SJSA1 (cell line): ENCODE measurements at regions not wholly inside any gene's neighbourhood (a gene's known extent, or its start where the extent isn't known, plus 50 kb on each side); places are given as distances from the start of the nearest gene placed in this dataset.
A peak's percentile ranks its signal among the peaks of the same experiment; 100 is the strongest.

Source experiments
- DNase-seq, 2 experiments: peaks; one replicate each; pipeline ENCODE4 v3.0.0-alpha.2; 2015 to 2020; ENCODE audit warnings: low spot score in 2 of 2, low read depth in 1 of 2
- H3K27ac ChIP-seq: fragments of 250-450 bp; sonication (Bioruptor Pico); 2 replicates; pipeline ENCODE4 v1.5.1; 2020; ENCODE audit warnings: mild to moderate bottlenecking, moderate library complexity
- H3K27me3 ChIP-seq: fragments of 250-450 bp; sonication (Bioruptor Pico); replicated peaks from 2 replicates; pipeline ENCODE4 v1.5.1; 2020; ENCODE audit warnings: mild to moderate bottlenecking, moderate library complexity
- H3K36me3 ChIP-seq: fragments of 250-450 bp; sonication (Bioruptor Pico); 2 replicates; pipeline ENCODE4 v1.5.1; 2020; ENCODE audit warnings: mild to moderate bottlenecking
- H3K4me1 ChIP-seq: fragments of 250-450 bp; sonication (Bioruptor Pico); replicated peaks from 2 replicates; pipeline ENCODE4 v1.6.1; 2021; ENCODE audit warnings: mild to moderate bottlenecking
- H3K4me3 ChIP-seq: fragments of 250-450 bp; sonication (Bioruptor Pico); 2 replicates; pipeline ENCODE4 v1.5.1; 2020; ENCODE audit warnings: mild to moderate bottlenecking
- H3K9me3 ChIP-seq: fragments of 250-450 bp; sonication (Bioruptor Pico); replicated peaks from 2 replicates; pipeline ENCODE4 v1.5.1; 2020; ENCODE audit warnings: mild to moderate bottlenecking

DNA sequence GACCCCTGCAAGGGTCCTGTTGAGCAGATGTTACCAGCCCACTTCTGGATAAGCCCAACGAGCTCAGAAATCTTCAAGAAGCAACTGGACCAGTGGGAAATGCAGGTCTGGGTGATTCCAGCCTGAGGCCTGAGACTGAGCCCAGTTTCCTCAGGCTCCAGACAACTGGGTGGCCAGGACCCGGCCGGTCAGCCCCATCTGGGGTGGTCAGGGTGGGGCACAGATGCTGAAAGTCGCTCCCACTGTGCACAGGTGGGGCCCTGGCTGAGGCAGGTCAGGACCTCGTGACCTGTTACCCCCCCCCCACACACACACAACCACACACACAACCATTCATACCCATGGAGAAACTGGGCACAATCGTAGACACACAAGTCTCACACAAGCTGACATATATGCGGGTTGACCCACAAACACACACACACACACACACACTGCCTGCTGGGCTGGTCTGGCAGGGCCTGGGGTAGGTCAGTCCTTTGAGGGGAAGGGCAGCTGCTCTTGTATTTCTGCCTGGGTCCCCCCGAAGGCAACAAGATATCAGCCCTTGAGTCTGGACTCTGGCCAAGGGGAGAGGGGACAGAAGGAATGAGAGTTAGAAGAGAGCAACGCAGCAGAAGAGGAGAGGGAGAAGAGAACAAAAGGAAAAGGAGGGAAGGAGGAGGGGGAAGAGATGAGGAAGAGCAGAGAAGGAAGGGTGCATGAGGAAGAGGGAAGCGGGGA is 99.0 kb upstream of the CDH5 start:
- Histone ChIP-seq H3K9me3 (no peaks in the 10 kb centered on the region), H3K36me3 (no peaks in the 10 kb centered on the region), H3K4me1 (peaks cover 83% of the 10 kb centered on the region), H3K27ac (peak overlapping the region; percentile 38), H3K4me3 (no peak overlapping the region), H3K27me3 (no peaks in the 10 kb centered on the region)
- peak; percentile 41 to 62 for DNase-seq

DNA sequence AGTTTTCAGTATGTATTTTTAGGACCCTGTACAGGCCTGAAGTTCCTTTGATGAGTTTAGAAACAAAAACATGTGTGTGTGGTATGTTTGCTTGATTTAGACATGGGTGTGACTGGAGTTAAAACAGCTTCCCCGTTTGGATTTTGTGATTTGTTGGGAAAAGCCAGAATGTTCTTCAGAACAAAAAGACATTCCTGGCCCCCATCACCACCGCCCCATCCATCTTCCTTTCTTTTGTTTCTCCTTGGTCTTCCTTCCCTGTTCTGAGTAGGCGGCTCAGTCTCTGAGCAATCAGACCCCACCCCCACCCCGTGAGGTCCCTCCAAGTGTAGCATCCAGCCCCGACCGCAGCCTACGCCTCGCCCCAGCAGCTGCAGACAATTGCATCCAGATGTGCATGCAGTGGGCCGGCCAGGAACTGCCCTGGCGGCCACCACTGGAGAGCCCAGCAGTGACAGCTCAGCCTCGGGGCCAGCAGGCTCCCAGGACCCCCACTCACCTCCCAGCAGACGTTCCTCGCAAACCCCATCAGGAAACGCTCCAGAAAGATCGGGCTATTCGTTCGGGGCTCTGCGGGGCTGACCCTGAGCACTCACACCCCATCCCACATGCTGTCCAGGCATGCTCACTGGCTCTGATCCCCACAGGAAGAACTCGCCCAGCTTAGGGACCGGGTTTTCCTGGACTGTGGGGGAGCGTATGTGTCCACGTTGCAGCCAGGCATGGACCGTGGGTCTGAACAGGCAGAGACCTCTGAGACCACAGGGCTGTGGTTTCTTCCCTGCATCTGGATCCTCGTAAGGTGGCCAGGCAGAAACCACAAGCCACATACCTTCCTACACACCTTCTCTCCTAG is 99.8 kb upstream of the CDH5 start:
- Histone ChIP-seq H3K36me3 (no peaks in the 10 kb centered on the region), H3K9me3 (no peaks in the 10 kb centered on the region), H3K4me1 (peaks cover 91% of the 10 kb centered on the region), H3K27ac (peak overlapping the region; percentile 38), H3K4me3 (no peak overlapping the region), H3K27me3 (no peaks in the 10 kb centered on the region)
- peak; percentile 93 for DNase-seq

DNA sequence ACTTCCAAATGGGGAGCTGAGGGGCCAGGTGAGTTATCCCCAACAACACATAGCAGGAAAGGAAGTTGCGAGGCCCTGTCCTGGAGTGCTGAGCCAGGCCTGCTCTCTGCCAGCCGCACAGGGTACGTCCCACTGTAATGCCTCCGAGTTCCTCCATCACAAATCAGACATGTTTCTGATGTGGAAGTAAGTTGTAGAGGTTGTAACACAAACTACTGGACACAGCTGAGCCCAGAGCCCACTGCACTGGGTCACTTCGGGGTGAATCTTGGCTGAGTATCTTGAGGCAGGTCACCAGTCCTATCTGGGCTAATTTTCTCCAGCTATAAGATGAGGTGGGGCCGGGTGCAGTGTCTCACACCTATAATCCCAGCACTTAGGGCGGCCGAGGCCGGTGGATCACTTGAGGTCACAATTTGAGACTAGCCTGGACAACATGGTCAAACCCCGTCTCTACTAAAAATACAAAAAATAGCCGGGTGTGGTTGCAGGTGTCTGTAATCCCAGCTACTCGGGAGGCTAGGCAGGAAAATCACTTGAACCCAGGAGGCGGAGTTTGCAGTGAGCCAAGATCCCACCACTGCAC is 100.8 kb upstream of the CDH5 start:
- no peaks in the 10 kb centered on the region for H3K36me3 ChIP-seq
- DNase-seq = peak in 1 of 2 experiments; percentile 38
- H3K4me3 ChIP-seq = no peak overlapping the region
- H3K27ac ChIP-seq = no peak overlapping the region
- H3K9me3 ChIP-seq = no peaks in the 10 kb centered on the region
- H3K27me3 ChIP-seq = no peaks in the 10 kb centered on the region
- peaks cover 83% of the 10 kb centered on the region for H3K4me1 ChIP-seq

DNA sequence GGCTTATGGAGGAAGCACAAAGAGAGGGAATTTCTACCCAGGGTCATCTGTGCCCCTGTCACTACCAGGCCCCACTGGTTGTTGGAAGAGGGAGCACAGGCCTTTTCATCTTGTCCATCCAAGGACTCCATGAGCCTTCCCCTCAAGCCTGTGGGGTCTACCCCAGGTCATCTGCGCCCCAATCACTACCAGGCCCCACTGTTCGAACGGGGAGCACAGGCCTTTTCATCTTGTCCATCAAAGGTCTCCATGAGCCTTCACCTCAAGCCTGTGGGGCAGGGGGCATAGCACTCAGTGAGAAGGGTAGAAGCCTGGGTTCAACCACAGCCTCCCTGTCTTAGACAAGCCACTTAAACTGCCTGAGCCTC is 101.5 kb upstream of the CDH5 start:
- Histone ChIP-seq H3K4me1 (peaks cover 77% of the 10 kb centered on the region), H3K9me3 (no peaks in the 10 kb centered on the region), H3K27me3 (no peaks in the 10 kb centered on the region), H3K4me3 (no peak overlapping the region), H3K36me3 (no peaks in the 10 kb centered on the region), H3K27ac (no peak overlapping the region)
- peak in 1 of 2 experiments; percentile 31 for DNase-seq

DNA sequence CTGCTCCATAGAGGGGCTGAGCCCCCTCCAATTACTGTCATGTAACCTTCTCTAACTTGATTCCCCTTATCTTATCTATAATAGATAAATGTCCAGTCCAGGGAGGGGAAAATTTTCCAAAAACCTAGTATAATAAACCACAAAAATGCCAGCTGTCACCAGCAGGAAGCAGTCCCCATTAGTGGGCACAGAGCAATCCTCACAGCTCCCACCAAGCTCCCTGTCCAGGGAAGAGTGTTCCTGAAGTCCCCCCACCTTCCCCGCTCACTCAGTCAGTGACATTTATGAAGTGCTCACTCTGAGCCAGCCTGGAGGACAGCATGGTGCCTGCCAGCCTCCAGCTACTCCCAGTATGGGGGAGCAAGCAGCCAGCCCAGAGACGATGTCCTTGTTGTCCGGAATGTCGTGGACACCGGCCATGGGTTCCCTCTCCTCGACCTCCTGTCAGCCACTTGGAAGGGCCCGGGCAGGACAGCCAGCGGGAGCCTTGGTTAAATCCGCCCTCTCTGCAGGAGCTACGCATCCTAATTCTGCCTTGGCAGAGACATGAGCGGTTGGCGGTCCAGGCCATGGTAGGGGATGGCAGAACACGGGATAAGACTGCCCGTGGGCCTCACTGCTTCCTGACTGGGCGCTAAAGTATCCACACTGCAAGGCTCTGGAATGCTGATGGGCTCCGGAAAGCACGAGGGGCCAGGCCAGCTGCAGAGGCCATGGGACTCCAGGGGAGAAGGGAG is 102.0 kb upstream of the CDH5 start:
- H3K9me3 ChIP-seq = no peaks in the 10 kb centered on the region
- no peaks in the 10 kb centered on the region for H3K27me3 ChIP-seq
- H3K36me3 ChIP-seq = no peaks in the 10 kb centered on the region
- H3K4me1 ChIP-seq = peaks cover 76% of the 10 kb centered on the region
- DNase-seq = peak in 1 of 2 experiments; percentile 36
- H3K4me3 ChIP-seq = no peak overlapping the region
- no peak overlapping the region for H3K27ac ChIP-seq

DNA sequence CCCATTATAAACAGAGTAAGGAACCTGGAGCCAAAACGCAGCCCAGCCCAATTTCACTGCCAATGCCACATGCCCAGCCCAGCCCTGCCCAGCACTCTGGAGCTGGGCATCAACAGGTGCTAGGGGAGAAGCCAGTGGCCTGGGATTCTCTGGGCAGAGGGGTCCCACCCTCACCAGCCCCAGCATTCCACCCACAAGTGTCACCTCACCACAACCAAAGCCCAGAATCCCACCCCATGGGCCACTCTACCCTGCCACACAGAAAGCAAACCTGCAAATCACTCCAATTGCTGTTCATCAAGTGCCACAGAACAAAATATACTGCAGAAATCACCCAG is 102.5 kb upstream of the CDH5 start:
- Histone ChIP-seq H3K36me3 (no peaks in the 10 kb centered on the region), H3K27me3 (no peaks in the 10 kb centered on the region), H3K27ac (no peak overlapping the region), H3K9me3 (no peaks in the 10 kb centered on the region), H3K4me1 (peaks cover 75% of the 10 kb centered on the region), H3K4me3 (no peak overlapping the region)
- no peak for DNase-seq

DNA sequence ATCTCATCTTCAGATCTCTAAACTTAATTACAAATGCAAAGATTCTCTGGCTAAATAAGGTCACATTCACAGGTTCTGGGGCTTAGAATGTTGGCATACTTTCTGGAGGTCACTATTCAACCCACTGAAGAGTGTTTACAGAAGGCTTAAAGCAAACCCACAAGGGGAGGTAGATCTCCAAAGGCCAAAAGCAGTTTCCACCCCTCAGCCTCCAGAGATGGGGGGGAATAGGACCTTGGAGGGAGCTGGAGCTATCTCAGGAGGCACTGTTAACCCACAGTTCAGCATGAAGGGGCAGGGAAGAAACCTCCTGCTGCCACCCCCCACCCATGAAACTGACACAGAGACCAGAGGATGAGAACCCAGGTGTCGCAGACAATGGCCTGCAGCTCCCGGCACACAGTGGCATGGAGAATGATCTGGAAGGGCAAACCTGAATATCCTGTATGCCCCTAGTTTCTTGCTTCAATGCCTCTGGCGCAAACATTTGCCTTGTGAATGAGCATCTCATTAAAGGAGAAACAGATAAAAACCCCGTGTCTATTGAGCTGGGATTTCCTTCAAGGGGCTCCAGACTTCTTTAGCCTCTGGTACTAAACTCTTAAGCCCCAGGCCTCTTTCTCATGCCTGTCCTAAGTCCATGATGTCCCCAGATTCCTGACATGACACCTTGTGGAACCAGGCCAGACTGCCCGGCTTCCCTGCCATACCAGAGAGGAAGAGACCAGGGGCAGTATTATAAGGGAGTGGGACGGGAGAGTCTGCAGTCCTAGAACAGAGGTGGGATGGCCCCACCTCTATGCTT is 103.1 kb upstream of the CDH5 start:
- Histone ChIP-seq H3K9me3 (no peaks in the 10 kb centered on the region), H3K36me3 (no peaks in the 10 kb centered on the region), H3K4me1 (peaks cover 69% of the 10 kb centered on the region), H3K27ac (peak overlapping the region; percentile 62), H3K4me3 (no peak overlapping the region), H3K27me3 (no peaks in the 10 kb centered on the region)
- DNase-seq = no peak

DNA sequence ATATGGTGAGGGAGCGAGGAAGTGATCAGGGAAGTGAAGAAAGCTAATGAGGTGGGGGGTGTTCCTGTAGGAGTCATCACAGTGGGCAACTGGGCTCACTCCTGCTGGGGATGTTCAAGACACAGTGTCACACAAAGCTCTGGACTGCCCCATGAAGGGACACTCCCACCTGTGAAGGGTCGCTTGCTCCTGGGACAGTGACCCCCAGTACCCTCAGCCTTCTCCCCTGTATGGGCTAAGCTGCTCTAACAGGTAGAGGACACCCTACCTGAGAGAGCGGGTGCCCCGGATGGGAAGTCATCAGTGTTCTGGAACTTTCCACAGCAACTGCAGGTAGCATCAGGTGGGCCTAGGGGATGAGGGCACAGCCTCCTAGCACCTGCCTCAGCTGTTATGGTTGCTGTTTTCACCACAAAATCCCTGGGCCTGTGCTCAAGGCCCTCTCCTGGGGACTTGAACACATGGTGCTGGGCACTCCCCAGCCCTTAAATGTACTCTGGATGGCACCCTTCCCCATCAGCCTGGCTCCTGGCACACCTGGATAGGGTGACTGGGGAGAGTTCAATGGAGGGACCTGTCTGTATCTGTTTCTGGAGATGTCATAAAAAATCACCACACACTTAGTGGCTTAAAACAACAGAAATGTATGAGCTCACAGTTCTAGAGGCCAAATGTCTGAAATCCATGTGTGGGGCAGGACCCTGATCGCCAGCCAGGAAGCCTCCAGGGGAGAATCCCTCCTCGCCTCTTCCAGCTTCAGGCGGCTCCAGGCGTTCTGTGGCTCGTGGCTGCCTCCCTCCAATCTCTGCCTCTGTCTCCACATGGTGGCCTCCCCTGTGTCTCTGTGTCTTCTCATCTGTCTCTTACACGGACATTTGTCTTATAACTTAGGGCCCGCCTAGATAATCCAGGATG is 104.0 kb upstream of the CDH5 start:
- H3K9me3 ChIP-seq = no peaks in the 10 kb centered on the region
- H3K4me1 ChIP-seq = peaks cover 60% of the 10 kb centered on the region
- no peak overlapping the region for H3K4me3 ChIP-seq
- no peaks in the 10 kb centered on the region for H3K36me3 ChIP-seq
- peak overlapping the region; percentile 62 for H3K27ac ChIP-seq
- DNase-seq = peak; percentile 77 to 87
- no peaks in the 10 kb centered on the region for H3K27me3 ChIP-seq

DNA sequence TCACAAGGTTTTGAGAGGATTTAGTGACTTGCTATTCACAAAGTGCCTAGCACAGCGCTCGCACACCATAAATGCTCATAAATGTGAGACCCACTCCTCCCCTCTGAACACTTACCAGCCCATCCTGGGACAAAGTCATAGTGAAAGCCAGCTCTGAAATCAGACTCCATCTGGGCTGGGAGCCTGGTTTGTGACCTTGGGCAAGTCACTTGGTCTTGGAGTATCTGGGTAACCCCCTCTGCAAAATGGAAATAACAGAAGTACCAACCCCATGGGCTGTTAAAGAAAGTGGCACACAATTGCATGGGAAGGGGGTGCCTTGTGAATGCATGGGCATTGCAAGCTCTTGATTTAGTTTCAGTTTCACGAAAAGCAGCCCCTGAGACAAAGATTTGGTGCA is 104.7 kb upstream of the CDH5 start:
- Histone ChIP-seq H3K27ac (no peak overlapping the region), H3K27me3 (no peaks in the 10 kb centered on the region), H3K4me3 (no peak overlapping the region), H3K9me3 (no peaks in the 10 kb centered on the region), H3K4me1 (peaks cover 54% of the 10 kb centered on the region), H3K36me3 (no peaks in the 10 kb centered on the region)
- peak in 1 of 2 experiments; percentile 15 for DNase-seq

DNA sequence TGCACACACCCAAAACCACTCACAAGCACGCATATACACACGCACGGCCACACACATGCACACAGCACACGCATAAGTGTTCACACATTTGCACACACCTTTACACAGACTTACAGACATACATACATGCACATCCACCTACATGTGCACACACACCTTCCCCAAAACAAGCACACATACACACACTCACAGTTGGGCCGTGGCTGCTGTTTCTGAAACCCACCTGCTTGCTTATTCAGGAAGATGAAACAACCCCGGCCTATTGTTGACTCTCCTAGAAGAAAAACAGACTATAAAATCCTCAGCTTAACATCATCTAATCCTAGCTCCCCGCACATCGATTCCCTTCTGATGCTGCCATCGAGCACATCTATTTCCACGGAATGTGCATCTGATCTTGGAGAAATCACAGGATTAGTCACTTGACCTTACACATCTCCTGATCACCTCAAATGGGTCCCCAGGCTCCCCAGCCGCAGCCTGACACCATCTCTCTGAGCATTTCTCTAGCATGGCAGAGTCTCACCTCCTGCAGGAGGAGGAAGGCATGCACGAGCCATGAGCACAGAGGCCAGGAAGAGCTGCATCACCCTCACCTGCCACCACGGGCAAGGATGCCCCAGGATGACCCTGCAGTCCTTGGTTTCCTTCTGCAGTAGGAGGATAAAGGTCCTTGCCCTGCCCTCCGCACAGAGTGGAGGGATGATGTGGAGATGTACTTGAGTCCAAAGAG is 105.8 kb upstream of the CDH5 start:
- no peak for DNase-seq
- no peaks in the 10 kb centered on the region for H3K9me3 ChIP-seq
- no peak overlapping the region for H3K4me3 ChIP-seq
- no peaks in the 10 kb centered on the region for H3K27me3 ChIP-seq
- H3K4me1 ChIP-seq = peaks cover 42% of the 10 kb centered on the region
- no peaks in the 10 kb centered on the region for H3K36me3 ChIP-seq
- H3K27ac ChIP-seq = no peak overlapping the region

DNA sequence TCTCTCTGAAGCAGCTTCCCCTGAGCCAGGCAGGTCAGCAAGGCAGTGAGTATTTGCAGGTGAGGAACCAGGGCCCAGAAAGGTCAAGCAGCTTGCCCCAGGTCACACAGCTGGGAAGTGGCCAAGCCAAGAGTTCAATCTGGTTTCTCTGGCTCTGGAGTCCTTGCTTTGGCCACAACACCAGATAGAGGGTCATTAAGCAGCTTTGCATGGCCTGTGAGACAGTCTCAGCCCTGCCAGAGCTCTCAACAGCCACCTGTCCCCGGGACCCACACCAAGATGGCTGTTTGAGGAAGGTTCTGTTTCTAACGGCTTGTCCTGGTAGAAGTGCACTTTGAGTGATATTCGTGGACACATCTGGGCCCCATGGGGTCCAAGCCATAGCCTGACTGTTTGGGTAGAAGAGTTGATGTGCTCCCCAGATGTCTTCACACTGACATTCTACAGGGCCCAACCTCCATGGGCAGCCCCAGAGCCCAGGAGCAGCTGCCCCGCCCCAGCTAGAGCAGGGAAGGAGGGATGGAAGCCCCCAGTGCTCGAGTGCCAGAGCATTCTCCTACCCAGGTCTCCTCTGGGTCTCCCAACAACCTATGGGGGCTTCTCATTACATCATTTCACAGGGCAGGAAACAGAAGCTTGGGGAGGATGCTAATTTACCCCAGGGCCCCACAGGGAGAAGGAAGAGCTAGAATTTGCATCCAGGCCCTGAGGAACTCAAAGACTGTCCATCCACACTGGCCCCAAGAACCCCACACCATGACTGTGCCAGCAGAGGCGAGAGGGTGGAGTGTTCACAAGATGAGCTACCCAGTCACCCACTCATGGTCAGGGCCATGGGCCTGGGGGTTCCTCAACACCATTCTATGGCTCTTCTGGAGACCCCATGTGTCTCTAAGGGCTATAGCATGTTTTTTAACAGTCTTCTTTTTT is 107.3 kb upstream of the CDH5 start:
- peaks cover 37% of the 10 kb centered on the region for H3K4me1 ChIP-seq
- H3K27me3 ChIP-seq = no peaks in the 10 kb centered on the region
- no peak for DNase-seq
- no peak overlapping the region for H3K4me3 ChIP-seq
- H3K36me3 ChIP-seq = no peaks in the 10 kb centered on the region
- no peaks in the 10 kb centered on the region for H3K9me3 ChIP-seq
- H3K27ac ChIP-seq = no peak overlapping the region
